T47D (cell line): ENCODE measurements at regions not wholly inside any gene's neighbourhood (a gene's known extent, or its start where the extent isn't known, plus 50 kb on each side); places are given as distances from the start of the nearest gene placed in this dataset.

ENCODE experiments used
- DNase-seq, 2 experiments: peaks; one replicate each; pipeline versions ENCODE4 v3.0.0 to v3.0.0-alpha.2; 2011 to 2012; ENCODE audit warnings: low read depth in 1 of 2, low spot score in 1 of 2
- JUND ChIP-seq: IDR thresholded peaks from 2 replicates; pipeline ENCODE4 v1.6.1; 2012; ENCODE audit warnings: low read depth
- in situ Hi-C: cut with HindIII; loops from 2 replicates; pipeline ENCODE4 v1.10.0; 2016; ENCODE audit warnings: low sequenced_read_pairs, low pct_unique_long_range_greater_than_20kb

- no peak for TF ChIP-seq JUND
- no peak for DNase-seq
- in situ Hi-C loops, result no loop called here
Measured at GRCh38 chr11:115576606-115577380, 72.6 kb upstream of the CADM1 start.

GRCh38 chr11:115572551-115572950, 68.3 kb upstream of the CADM1 start:
- in situ Hi-C loops, result no loop called here
- TF ChIP-seq JUND, result no peak
- no peak for DNase-seq

GRCh38 chr11:115566180-115566764, 62.1 kb upstream of the CADM1 start:
- TF ChIP-seq JUND, result no peak
- in situ Hi-C loops, result no loop called here
- no peak for DNase-seq

- no peak for DNase-seq
- no peak for TF ChIP-seq JUND
- in situ Hi-C loops, result no loop called here
Measured at GRCh38 chr11:115564851-115565250, 60.6 kb upstream of the CADM1 start.

- no peak for DNase-seq
- no peak for TF ChIP-seq JUND
- in situ Hi-C loops, result no loop called here
Measured at GRCh38 chr11:115561116-115561515, 56.9 kb upstream of the CADM1 start.

GRCh38 chr11:115558635-115559034, 54.4 kb upstream of the CADM1 start:
- no peak for TF ChIP-seq JUND

GRCh38 chr11:115557681-115558080, 53.5 kb upstream of the CADM1 start:
- in situ Hi-C loops, result no loop called here

More at GRCh38 chr11:115558635-115559034, 54.4 kb upstream of the CADM1 start:
- in situ Hi-C loops, result no loop called here
- no peak for DNase-seq

GRCh38 chr11:115556984-115557383, 52.8 kb upstream of the CADM1 start:
- no peak for TF ChIP-seq JUND
- in situ Hi-C loops, result no loop called here
- DNase-seq, result no peak

More at GRCh38 chr11:115557681-115558080, 53.5 kb upstream of the CADM1 start:
- DNase-seq, result no peak
- TF ChIP-seq JUND, result no peak

- in situ Hi-C loops, result no loop called here
- no peak for TF ChIP-seq JUND
- DNase-seq, result no peak
Measured at GRCh38 chr11:115555336-115556090, 51.3 kb upstream of the CADM1 start.
